WTC11 (cell line): ENCODE measurements at regions not wholly inside any gene's neighbourhood (a gene's known extent, or its start where the extent isn't known, plus 50 kb on each side); places are given as distances from the start of the nearest gene placed in this dataset.

Experiments
- CREB1 ChIP-seq: sonication (generic); formaldehyde crosslinking; IDR thresholded peaks from 2 replicates; pipeline ENCODE4 v1.8.0; 2023; ENCODE audit warnings: mild to moderate bottlenecking, missing genetic modification reagents
- FOXP1 ChIP-seq: sonication (generic); formaldehyde crosslinking; IDR thresholded peaks from 2 replicates; pipeline ENCODE4 v1.8.0; 2022; ENCODE audit warnings: missing genetic modification reagents, mild to moderate bottlenecking, moderate library complexity, borderline replicate concordance
- NFE2L1 ChIP-seq: sonication (generic); formaldehyde crosslinking; IDR thresholded peaks from 2 replicates; pipeline ENCODE4 v1.8.1; 2023; ENCODE audit warnings: missing genetic modification reagents
- NR1H2 ChIP-seq: sonication (generic); formaldehyde crosslinking; IDR thresholded peaks from 2 replicates; pipeline ENCODE4 v1.9.0; 2021; ENCODE audit warnings: mild to moderate bottlenecking, moderate library complexity, missing genetic modification reagents
- NR2C2 ChIP-seq: sonication (generic); formaldehyde crosslinking; IDR thresholded peaks from 2 replicates; pipeline ENCODE4 v1.8.0; 2022; ENCODE audit warnings: mild to moderate bottlenecking, missing genetic modification reagents
- PRRX2 ChIP-seq: fragments of 250-450 bp; sonication (Bioruptor Pico); IDR thresholded peaks from 2 replicates; pipeline ENCODE4 v1.8.0; 2021; ENCODE audit warnings: mild to moderate bottlenecking
- SP1 ChIP-seq: sonication (generic); formaldehyde crosslinking; conservative IDR thresholded peaks from 2 replicates; pipeline ENCODE4 v1.8.1; 2022; ENCODE audit warnings: missing genetic modification reagents
- TF ChIP-seq, protein P1 (sequence below): sonication (generic); formaldehyde crosslinking; IDR thresholded peaks from 2 replicates; pipeline ENCODE4 v1.8.1; 2023; ENCODE audit warnings: mild to moderate bottlenecking, missing genetic modification reagents
- TF ChIP-seq, protein P2 (sequence below): fragments of 200-600 bp; IDR thresholded peaks from 2 replicates; pipeline ENCODE4 v1.8.0; 2022; ENCODE audit warnings: antibody characterized with exemption
- TF ChIP-seq, protein P3 (sequence below): sonication (generic); formaldehyde crosslinking; IDR thresholded peaks from 2 replicates; pipeline ENCODE4 v1.8.0; 2022; ENCODE audit warnings: mild to moderate bottlenecking, missing genetic modification reagents
- TF ChIP-seq, protein P4 (sequence below): sonication (generic); formaldehyde crosslinking; IDR thresholded peaks from 2 replicates; pipeline ENCODE4 v1.8.1; 2022; ENCODE audit warnings: low read depth, missing genetic modification reagents, borderline replicate concordance
- TF ChIP-seq, protein P5 (sequence below): sonication (generic); formaldehyde crosslinking; IDR thresholded peaks from 2 replicates; pipeline ENCODE4 v1.8.1; 2023; ENCODE audit warnings: mild to moderate bottlenecking, missing genetic modification reagents, moderate library complexity
- TF ChIP-seq, protein P6 (sequence below): sonication (generic); formaldehyde crosslinking; conservative IDR thresholded peaks from 2 replicates; pipeline ENCODE4 v1.8.1; 2022; ENCODE audit warnings: mild to moderate bottlenecking, missing genetic modification reagents
- TF ChIP-seq, protein P7 (sequence below): sonication (generic); formaldehyde crosslinking; IDR thresholded peaks from 2 replicates; pipeline ENCODE4 v1.8.1; 2023; ENCODE audit warnings: mild to moderate bottlenecking, missing genetic modification reagents, moderate library complexity

DNA sequence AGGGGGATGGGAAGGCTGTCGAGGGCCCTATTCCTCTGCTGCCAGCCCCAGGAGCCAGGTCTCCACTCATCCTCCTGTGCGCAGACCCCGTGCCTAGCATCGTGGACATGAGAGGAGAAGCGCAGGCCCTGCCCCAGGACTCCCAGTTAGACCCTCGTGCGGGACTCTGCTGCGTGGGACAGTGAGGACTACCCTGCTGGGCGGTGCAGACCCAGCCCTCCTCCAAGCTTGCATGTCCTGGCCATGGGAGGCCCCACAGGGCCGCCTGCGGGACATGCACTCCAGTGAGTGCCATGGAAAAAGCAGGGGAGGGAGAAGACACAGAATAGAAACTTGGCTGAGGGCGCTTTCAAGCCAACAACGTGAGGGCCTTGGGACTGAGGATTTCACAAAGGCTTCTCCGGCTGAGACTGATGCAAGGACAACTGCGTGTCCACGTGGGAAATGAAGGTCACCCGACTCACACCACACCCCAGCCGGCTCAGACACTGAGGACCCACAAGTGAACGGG, 62.6 kb upstream of the IQSEC1 start:
- TF ChIP-seq PRRX2 (CRISPR knock-in tag): no peak
- TF ChIP-seq, protein P1, sequence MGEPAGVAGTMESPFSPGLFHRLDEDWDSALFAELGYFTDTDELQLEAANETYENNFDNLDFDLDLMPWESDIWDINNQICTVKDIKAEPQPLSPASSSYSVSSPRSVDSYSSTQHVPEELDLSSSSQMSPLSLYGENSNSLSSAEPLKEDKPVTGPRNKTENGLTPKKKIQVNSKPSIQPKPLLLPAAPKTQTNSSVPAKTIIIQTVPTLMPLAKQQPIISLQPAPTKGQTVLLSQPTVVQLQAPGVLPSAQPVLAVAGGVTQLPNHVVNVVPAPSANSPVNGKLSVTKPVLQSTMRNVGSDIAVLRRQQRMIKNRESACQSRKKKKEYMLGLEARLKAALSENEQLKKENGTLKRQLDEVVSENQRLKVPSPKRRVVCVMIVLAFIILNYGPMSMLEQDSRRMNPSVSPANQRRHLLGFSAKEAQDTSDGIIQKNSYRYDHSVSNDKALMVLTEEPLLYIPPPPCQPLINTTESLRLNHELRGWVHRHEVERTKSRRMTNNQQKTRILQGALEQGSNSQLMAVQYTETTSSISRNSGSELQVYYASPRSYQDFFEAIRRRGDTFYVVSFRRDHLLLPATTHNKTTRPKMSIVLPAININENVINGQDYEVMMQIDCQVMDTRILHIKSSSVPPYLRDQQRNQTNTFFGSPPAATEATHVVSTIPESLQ (CRISPR knock-in tag): no peak
- TF ChIP-seq, protein P2, sequence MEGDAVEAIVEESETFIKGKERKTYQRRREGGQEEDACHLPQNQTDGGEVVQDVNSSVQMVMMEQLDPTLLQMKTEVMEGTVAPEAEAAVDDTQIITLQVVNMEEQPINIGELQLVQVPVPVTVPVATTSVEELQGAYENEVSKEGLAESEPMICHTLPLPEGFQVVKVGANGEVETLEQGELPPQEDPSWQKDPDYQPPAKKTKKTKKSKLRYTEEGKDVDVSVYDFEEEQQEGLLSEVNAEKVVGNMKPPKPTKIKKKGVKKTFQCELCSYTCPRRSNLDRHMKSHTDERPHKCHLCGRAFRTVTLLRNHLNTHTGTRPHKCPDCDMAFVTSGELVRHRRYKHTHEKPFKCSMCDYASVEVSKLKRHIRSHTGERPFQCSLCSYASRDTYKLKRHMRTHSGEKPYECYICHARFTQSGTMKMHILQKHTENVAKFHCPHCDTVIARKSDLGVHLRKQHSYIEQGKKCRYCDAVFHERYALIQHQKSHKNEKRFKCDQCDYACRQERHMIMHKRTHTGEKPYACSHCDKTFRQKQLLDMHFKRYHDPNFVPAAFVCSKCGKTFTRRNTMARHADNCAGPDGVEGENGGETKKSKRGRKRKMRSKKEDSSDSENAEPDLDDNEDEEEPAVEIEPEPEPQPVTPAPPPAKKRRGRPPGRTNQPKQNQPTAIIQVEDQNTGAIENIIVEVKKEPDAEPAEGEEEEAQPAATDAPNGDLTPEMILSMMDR: no peak
- TF ChIP-seq NR2C2 (CRISPR knock-in tag): no peak
- TF ChIP-seq, protein P3, sequence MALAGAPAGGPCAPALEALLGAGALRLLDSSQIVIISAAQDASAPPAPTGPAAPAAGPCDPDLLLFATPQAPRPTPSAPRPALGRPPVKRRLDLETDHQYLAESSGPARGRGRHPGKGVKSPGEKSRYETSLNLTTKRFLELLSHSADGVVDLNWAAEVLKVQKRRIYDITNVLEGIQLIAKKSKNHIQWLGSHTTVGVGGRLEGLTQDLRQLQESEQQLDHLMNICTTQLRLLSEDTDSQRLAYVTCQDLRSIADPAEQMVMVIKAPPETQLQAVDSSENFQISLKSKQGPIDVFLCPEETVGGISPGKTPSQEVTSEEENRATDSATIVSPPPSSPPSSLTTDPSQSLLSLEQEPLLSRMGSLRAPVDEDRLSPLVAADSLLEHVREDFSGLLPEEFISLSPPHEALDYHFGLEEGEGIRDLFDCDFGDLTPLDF (CRISPR knock-in tag): no peak
- no peak for TF ChIP-seq CREB1
- TF ChIP-seq FOXP1 (CRISPR knock-in tag): no peak
- no peak for TF ChIP-seq NFE2L1 (CRISPR knock-in tag)
- TF ChIP-seq, protein P4, sequence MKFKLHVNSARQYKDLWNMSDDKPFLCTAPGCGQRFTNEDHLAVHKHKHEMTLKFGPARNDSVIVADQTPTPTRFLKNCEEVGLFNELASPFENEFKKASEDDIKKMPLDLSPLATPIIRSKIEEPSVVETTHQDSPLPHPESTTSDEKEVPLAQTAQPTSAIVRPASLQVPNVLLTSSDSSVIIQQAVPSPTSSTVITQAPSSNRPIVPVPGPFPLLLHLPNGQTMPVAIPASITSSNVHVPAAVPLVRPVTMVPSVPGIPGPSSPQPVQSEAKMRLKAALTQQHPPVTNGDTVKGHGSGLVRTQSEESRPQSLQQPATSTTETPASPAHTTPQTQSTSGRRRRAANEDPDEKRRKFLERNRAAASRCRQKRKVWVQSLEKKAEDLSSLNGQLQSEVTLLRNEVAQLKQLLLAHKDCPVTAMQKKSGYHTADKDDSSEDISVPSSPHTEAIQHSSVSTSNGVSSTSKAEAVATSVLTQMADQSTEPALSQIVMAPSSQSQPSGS (CRISPR knock-in tag): no peak
- TF ChIP-seq NR1H2: no peak
- TF ChIP-seq, protein P5, sequence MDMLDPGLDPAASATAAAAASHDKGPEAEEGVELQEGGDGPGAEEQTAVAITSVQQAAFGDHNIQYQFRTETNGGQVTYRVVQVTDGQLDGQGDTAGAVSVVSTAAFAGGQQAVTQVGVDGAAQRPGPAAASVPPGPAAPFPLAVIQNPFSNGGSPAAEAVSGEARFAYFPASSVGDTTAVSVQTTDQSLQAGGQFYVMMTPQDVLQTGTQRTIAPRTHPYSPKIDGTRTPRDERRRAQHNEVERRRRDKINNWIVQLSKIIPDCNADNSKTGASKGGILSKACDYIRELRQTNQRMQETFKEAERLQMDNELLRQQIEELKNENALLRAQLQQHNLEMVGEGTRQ (CRISPR knock-in tag): no peak
- TF ChIP-seq SP1: no peak
- TF ChIP-seq, protein P6, sequence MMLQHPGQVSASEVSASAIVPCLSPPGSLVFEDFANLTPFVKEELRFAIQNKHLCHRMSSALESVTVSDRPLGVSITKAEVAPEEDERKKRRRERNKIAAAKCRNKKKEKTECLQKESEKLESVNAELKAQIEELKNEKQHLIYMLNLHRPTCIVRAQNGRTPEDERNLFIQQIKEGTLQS (CRISPR knock-in tag): no peak
- TF ChIP-seq, protein P7, sequence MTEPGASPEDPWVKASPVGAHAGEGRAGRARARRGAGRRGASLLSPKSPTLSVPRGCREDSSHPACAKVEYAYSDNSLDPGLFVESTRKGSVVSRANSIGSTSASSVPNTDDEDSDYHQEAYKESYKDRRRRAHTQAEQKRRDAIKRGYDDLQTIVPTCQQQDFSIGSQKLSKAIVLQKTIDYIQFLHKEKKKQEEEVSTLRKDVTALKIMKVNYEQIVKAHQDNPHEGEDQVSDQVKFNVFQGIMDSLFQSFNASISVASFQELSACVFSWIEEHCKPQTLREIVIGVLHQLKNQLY (CRISPR knock-in tag): no peak
